Activated T-helper 1 cell treated with Interleukin-2 at 50 U/mL for 16 hours (primary cell): ENCODE measurements at regions not wholly inside any gene's neighbourhood (a gene's known extent, or its start where the extent isn't known, plus 50 kb on each side); places are given as distances from the start of the nearest gene placed in this dataset.

Experiments
- DNase-seq: peaks from one replicate; pipeline ENCODE4 v3.0.0-alpha.2; 2020; ENCODE audit warnings: low read depth

- DNase-seq = no peak
Measured at GRCh38 chr1:209276321-209276720, 307.2 kb upstream of the CAMK1G start.

GRCh38 chr1:209277662-209278061 lies 305.9 kb upstream of the CAMK1G start:
- no peak for DNase-seq

- DNase-seq = no peak
Measured at GRCh38 chr1:209291715-209292114, 291.8 kb upstream of the CAMK1G start.

GRCh38 chr1:209302779-209303568 lies 280.5 kb upstream of the CAMK1G start:
- no peak for DNase-seq

GRCh38 chr1:209304166-209304565 lies 279.3 kb upstream of the CAMK1G start:
- no peak for DNase-seq

- no peak for DNase-seq
Measured at GRCh38 chr1:209305221-209305954, 278.1 kb upstream of the CAMK1G start.

GRCh38 chr1:209307846-209308245 lies 275.7 kb upstream of the CAMK1G start:
- no peak for DNase-seq

- DNase-seq = no peak
Measured at GRCh38 chr1:209309198-209309597, 274.3 kb upstream of the CAMK1G start.

- no peak for DNase-seq
Measured at GRCh38 chr1:209311770-209312169, 271.7 kb upstream of the CAMK1G start.

- DNase-seq = no peak
Measured at GRCh38 chr1:209316929-209317328, 266.6 kb upstream of the CAMK1G start.

- no peak for DNase-seq
Measured at GRCh38 chr1:209318181-209319056, 265.1 kb upstream of the CAMK1G start.

GRCh38 chr1:209319057-209319432 lies 264.5 kb upstream of the CAMK1G start:
- DNase-seq = no peak

- DNase-seq = no peak
Measured at GRCh38 chr1:209319549-209319948, 264.0 kb upstream of the CAMK1G start.

- DNase-seq = no peak
Measured at GRCh38 chr1:209323743-209324142, 259.8 kb upstream of the CAMK1G start.

GRCh38 chr1:209324901-209325871 lies 258.3 kb upstream of the CAMK1G start:
- DNase-seq = no peak

GRCh38 chr1:209326076-209326475 lies 257.4 kb upstream of the CAMK1G start:
- no peak for DNase-seq

GRCh38 chr1:209326831-209327230 lies 256.7 kb upstream of the CAMK1G start:
- no peak for DNase-seq

GRCh38 chr1:209328196-209328595 lies 255.3 kb upstream of the CAMK1G start:
- no peak for DNase-seq

GRCh38 chr1:209335178-209335577 lies 248.3 kb upstream of the CAMK1G start:
- no peak for DNase-seq

GRCh38 chr1:209341146-209341545 lies 242.4 kb upstream of the CAMK1G start:
- DNase-seq = no peak

GRCh38 chr1:209341673-209342420 lies 241.7 kb upstream of the CAMK1G start:
- no peak for DNase-seq
